ENCODE measurements at regions not wholly inside any gene's neighbourhood (a gene's known extent, or its start where the extent isn't known, plus 50 kb on each side); places are given as distances from the start of the nearest gene placed in this dataset.

DNA sequence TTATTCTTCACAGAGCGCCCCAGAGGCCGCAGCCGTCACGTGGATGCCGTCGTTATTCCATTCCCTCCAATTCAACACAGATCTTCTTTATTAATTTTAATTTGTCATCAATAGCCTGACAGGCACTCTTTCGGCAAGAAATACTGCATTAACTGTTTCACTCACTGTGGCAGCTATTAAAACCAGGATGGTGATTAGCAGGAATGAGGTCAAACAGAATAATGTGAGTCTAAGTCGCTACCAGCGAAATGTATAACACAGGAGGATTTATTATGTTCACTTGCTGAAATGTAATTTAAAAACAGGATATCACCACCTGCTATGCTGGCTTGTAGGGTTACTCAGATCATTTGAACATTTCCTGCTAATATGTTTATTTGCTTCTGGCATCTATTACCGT, 74.2 kb upstream of the MGMT start:
- TF ChIP-seq, protein P1, sequence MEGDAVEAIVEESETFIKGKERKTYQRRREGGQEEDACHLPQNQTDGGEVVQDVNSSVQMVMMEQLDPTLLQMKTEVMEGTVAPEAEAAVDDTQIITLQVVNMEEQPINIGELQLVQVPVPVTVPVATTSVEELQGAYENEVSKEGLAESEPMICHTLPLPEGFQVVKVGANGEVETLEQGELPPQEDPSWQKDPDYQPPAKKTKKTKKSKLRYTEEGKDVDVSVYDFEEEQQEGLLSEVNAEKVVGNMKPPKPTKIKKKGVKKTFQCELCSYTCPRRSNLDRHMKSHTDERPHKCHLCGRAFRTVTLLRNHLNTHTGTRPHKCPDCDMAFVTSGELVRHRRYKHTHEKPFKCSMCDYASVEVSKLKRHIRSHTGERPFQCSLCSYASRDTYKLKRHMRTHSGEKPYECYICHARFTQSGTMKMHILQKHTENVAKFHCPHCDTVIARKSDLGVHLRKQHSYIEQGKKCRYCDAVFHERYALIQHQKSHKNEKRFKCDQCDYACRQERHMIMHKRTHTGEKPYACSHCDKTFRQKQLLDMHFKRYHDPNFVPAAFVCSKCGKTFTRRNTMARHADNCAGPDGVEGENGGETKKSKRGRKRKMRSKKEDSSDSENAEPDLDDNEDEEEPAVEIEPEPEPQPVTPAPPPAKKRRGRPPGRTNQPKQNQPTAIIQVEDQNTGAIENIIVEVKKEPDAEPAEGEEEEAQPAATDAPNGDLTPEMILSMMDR (IDR thresholded peaks at IDR 0.05), result no peak
- no peak for TF ChIP-seq POLR2A (IDR thresholded peaks at IDR 0.05)

All from ovary (tissue), 3 donors.